ENCODE measurements at regions not wholly inside any gene's neighbourhood (a gene's known extent, or its start where the extent isn't known, plus 50 kb on each side); places are given as distances from the start of the nearest gene placed in this dataset.
"Not testable (repeated sequence)": the region's sequence is repeated elsewhere in the genome, so short reads cannot be mapped to it uniquely, and the experiment has no call there.

DNA sequence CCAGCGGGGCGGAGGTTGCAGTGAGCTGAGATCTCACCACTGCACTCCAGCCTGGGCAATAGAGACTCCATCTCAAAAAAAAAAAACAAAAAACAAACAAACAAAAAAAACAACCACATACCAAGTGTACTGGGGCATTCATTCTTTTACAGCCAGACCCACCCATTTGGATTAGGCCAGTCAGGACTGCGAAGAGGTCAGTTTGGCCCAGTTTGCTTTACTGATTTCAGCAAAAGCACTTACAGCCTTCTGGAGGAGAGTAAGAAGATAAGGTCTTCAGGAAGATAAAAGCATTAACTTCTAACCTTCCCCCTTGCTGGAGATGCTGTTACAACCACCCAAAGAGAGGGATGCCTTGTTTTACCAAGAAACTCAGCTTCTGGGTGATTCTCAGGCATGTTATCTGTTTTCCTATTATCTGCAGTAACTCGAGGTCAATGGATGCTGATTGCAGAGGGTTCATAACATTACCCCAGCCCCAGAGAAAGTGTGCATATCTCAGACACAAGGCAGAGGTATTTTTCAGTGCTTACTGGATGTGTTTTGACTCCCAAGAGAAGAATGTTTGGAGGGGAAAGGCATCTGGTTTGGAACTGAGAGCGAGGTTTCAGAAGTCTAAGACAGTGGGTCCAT, 118.9 kb downstream of the RIN2 start:
- no peak for DNase-seq (ENCODE audit: low read depth)

GRCh38 chr20:19879874-19880255, 121.8 kb downstream of the RIN2 start:
- not testable (repeated sequence) for H3K4me3 ChIP-seq (ENCODE audit: low read depth, low read length); DNase-seq (ENCODE audit: low read depth)

More for the DNA sequence above, 118.9 kb downstream of the RIN2 start:
- no peak overlapping the region for H3K4me3 ChIP-seq (ENCODE audit: low read depth, low read length)
- no peak for TF ChIP-seq CTCF (conservative IDR thresholded peaks at IDR 0.05; ENCODE audit: low read depth, low read length)

GRCh38 chr20:19880256-19881079, 122.4 kb downstream of the RIN2 start:
- no peak overlapping the region for H3K4me3 ChIP-seq (ENCODE audit: low read depth, low read length)
- DNase-seq (ENCODE audit: low read depth): peak; percentile 86
- no peak for TF ChIP-seq CTCF (conservative IDR thresholded peaks at IDR 0.05; ENCODE audit: low read depth, low read length)

DNA sequence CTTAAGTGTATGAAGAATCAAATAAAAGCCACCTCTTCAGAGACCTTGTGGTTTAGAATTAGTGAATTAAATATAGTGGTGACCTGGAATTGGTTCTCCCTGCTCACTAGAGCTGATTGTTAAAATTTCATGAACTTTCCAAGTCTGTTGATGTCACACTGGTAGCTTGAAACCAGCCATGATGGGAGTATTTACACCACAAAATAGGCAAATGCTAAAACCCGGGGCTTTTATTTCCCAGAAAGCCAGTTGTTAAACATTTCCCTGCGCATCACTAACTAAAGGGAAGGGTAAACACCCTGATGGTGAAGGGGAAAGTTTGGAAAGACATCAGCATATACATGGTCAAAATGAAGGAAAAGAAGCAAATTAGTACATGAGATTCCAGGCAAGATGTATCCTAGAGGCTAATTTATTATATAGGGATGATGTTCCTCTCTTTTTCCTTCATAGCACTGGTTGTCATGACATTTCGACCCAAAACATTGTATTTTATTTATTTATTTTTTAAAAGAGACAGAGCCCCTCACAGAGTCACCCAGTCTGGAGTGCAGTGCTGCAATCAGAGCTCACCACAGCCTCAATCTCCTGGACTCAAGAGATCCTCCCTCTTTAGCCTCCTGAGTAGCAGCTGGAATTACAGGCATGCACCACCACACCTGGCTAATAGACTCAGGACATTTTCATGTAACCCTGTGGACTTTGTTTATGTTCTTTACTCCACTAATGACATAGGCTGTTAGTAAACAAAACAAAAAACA, 123.2 kb downstream of the RIN2 start:
- DNase-seq (ENCODE audit: low read depth): no peak
- TF ChIP-seq CTCF (conservative IDR thresholded peaks at IDR 0.05; ENCODE audit: low read depth, low read length): no peak
- no peak overlapping the region for H3K4me3 ChIP-seq (ENCODE audit: low read depth, low read length)

DNA sequence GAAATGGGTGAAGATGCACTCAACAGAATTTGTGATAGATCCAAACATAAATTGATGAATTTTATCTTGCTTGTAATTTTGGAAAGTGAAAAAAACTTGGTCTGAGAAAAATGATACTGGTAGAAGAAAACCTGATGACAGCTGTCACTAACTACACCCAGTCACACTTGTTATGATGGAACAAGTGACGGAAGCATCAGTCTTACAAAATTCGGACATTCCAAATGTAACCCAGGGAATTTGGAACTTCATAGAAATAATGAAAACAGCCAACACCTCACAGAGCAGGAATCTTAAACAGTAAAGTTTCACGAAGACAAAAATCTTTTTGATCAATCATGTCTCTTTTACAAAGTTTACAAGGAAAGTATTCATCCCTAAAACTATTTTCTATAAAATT, 123.9 kb downstream of the RIN2 start:
- no peak for DNase-seq (ENCODE audit: low read depth)
- H3K4me3 ChIP-seq (ENCODE audit: low read depth, low read length): no peak overlapping the region
- no peak for TF ChIP-seq CTCF (conservative IDR thresholded peaks at IDR 0.05; ENCODE audit: low read depth, low read length)

DNA sequence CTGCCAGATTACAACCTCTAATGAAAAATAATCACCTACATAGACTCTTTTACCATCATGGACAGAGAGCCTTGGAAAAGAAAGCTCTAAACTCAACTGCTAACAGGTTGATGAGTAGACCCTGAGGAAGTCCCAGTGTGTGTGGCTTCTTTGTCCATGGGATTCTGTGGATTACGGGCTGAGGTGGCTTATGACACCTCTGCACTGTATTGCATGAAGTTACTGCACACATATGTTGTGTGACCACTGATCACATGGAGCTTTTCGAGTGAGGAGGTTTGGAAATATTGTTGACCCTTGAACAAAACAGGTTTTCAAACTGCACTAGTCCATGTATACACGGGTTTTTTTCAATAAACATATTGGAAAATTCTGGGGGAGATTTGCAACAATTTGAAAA, 124.4 kb downstream of the RIN2 start:
- DNase-seq (ENCODE audit: low read depth): no peak
- no peak for TF ChIP-seq CTCF (conservative IDR thresholded peaks at IDR 0.05; ENCODE audit: low read depth, low read length)
- no peak overlapping the region for H3K4me3 ChIP-seq (ENCODE audit: low read depth, low read length)

DNA sequence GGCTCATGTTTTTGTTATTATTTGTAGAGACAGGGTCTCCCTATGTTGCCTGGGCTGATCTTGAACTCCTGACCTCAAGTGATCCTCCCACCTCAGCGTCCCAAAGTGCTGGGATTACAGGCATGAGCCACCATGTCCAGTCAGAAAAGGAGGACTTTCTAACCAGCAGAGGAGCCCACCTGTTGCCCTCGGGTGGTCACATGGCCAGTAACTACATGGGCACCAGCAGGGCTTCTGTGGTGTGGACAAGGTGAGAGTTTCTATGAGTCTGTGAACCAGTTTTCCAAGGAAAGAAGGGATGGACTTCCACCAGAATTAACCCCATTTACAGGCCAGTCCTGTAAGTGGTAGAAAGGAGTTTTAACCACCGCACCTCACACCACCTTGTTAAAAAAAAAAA, 125.4 kb downstream of the RIN2 start:
- no peak for DNase-seq (ENCODE audit: low read depth)
- TF ChIP-seq CTCF (conservative IDR thresholded peaks at IDR 0.05; ENCODE audit: low read depth, low read length): no peak
- H3K4me3 ChIP-seq (ENCODE audit: low read depth, low read length): no peak overlapping the region
